PFSK-1 (cell line): ENCODE measurements at regions not wholly inside any gene's neighbourhood (a gene's known extent, or its start where the extent isn't known, plus 50 kb on each side); places are given as distances from the start of the nearest gene placed in this dataset.

ENCODE experiments used
- FOXP2 ChIP-seq: optimal IDR thresholded peaks from 2 replicates; pipeline ENCODE3; 2011; ENCODE audit warnings: borderline replicate concordance, control low read depth, inconsistent platforms; ENCODE audit not compliant: insufficient read depth; ENCODE audit errors: extremely low read length, extremely low read depth
- POLR2AphosphoS5 ChIP-seq: IDR thresholded peaks from 2 replicates; pipeline ENCODE4 v1.6.1; 2012; ENCODE audit warnings: low read depth, mild to moderate bottlenecking, control low read depth, low read length, moderate library complexity
- SIN3A ChIP-seq: IDR thresholded peaks from 2 replicates; pipeline ENCODE4 v1.6.1; 2012; ENCODE audit warnings: mild to moderate bottlenecking, low read length, moderate library complexity, borderline replicate concordance; ENCODE audit not compliant: insufficient read depth
- TAF1 ChIP-seq: IDR thresholded peaks from 2 replicates; pipeline ENCODE4 v1.6.1; 2012; ENCODE audit warnings: low read length, control low read depth, borderline replicate concordance; ENCODE audit not compliant: insufficient read depth
- TF ChIP-seq, protein P1 (sequence below), 2 experiments: IDR thresholded peaks; 2 replicates each; pipeline versions ENCODE4 v1.6.1 to v1.8.0; 2011 to 2012; ENCODE audit warnings: low read depth in 2 of 2, low read length in 2 of 2, control low read depth in 1 of 2, inconsistent platforms in 1 of 2, mild to moderate bottlenecking in 1 of 2, moderate library complexity in 1 of 2; ENCODE audit not compliant: insufficient read depth in 1 of 2

DNA sequence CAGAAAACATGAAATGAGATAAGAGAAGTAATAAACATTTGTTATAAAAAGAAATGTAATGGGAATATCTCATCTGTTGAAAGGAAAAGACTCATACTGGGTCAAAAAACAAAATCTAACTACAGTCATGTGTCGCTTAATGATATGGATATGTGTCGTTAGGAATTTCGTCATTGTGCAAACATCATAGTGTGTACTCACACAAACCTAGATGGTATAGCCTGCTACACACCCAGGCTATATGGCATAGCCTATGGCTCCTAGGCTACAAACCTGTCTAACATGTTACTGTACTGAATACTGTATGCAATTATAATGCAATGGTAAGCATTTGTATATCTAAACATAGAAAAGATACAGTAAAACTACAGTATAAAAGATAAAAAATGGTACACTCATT lies 89.8 kb upstream of the ZC3H12C start:
- TF ChIP-seq SIN3A (no peak), POLR2AphosphoS5 (no peak), TAF1 (no peak), FOXP2 (no peak)
- TF ChIP-seq, protein P1, sequence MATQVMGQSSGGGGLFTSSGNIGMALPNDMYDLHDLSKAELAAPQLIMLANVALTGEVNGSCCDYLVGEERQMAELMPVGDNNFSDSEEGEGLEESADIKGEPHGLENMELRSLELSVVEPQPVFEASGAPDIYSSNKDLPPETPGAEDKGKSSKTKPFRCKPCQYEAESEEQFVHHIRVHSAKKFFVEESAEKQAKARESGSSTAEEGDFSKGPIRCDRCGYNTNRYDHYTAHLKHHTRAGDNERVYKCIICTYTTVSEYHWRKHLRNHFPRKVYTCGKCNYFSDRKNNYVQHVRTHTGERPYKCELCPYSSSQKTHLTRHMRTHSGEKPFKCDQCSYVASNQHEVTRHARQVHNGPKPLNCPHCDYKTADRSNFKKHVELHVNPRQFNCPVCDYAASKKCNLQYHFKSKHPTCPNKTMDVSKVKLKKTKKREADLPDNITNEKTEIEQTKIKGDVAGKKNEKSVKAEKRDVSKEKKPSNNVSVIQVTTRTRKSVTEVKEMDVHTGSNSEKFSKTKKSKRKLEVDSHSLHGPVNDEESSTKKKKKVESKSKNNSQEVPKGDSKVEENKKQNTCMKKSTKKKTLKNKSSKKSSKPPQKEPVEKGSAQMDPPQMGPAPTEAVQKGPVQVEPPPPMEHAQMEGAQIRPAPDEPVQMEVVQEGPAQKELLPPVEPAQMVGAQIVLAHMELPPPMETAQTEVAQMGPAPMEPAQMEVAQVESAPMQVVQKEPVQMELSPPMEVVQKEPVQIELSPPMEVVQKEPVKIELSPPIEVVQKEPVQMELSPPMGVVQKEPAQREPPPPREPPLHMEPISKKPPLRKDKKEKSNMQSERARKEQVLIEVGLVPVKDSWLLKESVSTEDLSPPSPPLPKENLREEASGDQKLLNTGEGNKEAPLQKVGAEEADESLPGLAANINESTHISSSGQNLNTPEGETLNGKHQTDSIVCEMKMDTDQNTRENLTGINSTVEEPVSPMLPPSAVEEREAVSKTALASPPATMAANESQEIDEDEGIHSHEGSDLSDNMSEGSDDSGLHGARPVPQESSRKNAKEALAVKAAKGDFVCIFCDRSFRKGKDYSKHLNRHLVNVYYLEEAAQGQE (IDR thresholded peaks at IDR 0.05; ENCODE audit: insufficient read depth in 1 of 2, low read depth in 2 of 2, low read length in 2 of 2): no peak

DNA sequence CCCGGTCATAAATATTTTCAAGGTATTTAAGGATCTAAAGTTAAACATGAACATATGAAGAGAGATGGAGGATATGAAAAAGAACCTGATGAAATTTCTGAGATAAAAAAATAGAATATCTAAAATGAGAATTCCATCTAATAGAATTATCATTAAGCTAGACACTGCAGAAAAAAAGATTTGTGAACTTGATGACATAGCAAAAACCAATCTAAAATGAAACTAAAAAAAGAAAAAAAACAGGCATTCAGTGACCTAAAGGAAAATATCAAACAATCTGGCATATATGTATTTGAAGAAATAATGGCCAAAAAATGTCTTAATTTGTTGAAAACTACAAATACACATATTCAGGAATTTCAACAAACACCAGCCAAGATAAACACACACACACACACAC lies 81.6 kb upstream of the ZC3H12C start:
- TF ChIP-seq SIN3A: no peak
- no peak for TF ChIP-seq FOXP2
- no peak for TF ChIP-seq POLR2AphosphoS5
- no peak for TF ChIP-seq TAF1
- TF ChIP-seq, protein P1 (IDR thresholded peaks at IDR 0.05; ENCODE audit: insufficient read depth in 1 of 2, low read depth in 2 of 2, low read length in 2 of 2): no peak

DNA sequence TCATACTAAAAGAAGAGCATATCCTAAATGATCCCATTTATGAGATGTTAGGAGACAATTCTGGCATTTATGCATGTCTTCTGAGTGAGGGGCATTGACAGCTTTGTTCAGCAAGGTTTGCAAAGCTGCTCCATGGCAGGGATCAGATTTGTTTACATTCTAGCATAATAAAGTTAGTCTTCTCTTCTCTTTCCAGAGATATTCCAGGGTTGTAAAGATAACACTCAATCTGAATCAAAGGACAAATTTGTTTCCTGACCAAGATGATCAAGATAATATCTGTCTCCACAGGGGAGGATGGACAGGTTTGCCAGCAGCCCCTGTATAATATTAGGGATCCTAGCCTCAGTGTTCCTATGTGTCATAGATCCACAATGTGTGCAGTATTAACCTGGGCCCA lies 77.5 kb upstream of the ZC3H12C start:
- TF ChIP-seq POLR2AphosphoS5: no peak
- no peak for TF ChIP-seq SIN3A
- TF ChIP-seq FOXP2: no peak
- TF ChIP-seq, protein P1 (IDR thresholded peaks at IDR 0.05; ENCODE audit: insufficient read depth in 1 of 2, low read depth in 2 of 2, low read length in 2 of 2): no peak
- no peak for TF ChIP-seq TAF1

DNA sequence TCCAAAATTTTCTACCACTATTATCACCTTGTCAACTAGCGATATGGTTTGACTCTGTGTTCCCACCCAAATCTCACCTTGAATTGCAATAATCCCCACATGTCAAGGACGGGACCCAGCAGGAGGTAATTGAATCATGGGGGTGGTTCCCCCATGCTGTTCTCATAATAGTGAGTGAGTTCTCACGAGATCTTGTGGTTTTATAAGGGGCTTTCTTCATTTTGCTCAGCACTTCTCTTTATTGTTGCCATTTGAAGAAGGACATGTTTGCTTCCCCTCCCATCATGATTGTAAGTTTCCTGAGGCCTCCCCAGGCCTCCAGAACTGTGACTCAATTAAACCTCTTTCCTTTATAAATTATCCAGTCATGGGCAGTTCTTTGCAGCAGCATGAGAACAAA lies 73.5 kb upstream of the ZC3H12C start:
- TF ChIP-seq, protein P1 (IDR thresholded peaks at IDR 0.05; ENCODE audit: insufficient read depth in 1 of 2, low read depth in 2 of 2, low read length in 2 of 2): no peak
- no peak for TF ChIP-seq SIN3A

DNA sequence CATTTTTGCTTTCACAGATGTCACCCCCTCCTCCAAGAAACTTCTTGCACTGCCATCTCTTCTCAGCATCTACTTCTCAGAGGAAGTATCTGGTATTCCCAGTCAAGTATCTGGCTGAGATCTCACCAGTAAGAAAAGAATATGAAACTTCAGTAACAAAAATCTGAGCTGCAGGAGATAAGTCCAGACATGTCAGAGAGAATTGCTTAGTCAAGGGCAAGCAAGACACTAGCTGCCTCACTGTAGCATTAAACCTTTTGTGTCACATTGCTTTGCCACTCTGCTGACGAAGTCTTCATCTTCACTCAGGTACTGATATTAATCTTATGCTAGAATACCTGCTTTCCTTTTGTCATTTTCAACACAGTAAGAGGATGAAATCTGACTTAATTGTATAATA lies 70.6 kb upstream of the ZC3H12C start:
- TF ChIP-seq POLR2AphosphoS5: no peak
- no peak for TF ChIP-seq SIN3A
- TF ChIP-seq, protein P1 (IDR thresholded peaks at IDR 0.05; ENCODE audit: insufficient read depth in 1 of 2, low read depth in 2 of 2, low read length in 2 of 2): no peak
- no peak for TF ChIP-seq TAF1
- no peak for TF ChIP-seq FOXP2
